ENCODE measurements at regions not wholly inside any gene's neighbourhood (a gene's known extent, or its start where the extent isn't known, plus 50 kb on each side); places are given as distances from the start of the nearest gene placed in this dataset.

- H3K9me2 ChIP-seq (replicated peaks; ENCODE audit: insufficient read depth, low read length): no peaks in the 10 kb centered on the region
- no peaks in the 10 kb centered on the region for H4K20me1 ChIP-seq (ENCODE audit: insufficient read depth, low read length)
- no peaks in the 10 kb centered on the region for H3K4me1 ChIP-seq (ENCODE audit: low read length)
- H3F3A ChIP-seq (ENCODE audit: insufficient read depth, low read length): no peaks in the 10 kb centered on the region
- H3K27me3 ChIP-seq (replicated peaks; ENCODE audit: insufficient read depth, low read length): no peaks in the 10 kb centered on the region
- H3K9me3 ChIP-seq (replicated peaks; ENCODE audit: insufficient read depth, low read length): no peaks in the 10 kb centered on the region
- DNase-seq: no peak
- no peak overlapping the region for H2AFZ ChIP-seq (ENCODE audit: low read length)
- H3K9ac ChIP-seq (ENCODE audit: low read length): no peak overlapping the region
- H3K79me2 ChIP-seq (ENCODE audit: low read length): no peaks in the 10 kb centered on the region
- H3K4me2 ChIP-seq (ENCODE audit: low read depth, low read length): no peak overlapping the region
- TF ChIP-seq EZH2 (optimal IDR thresholded peaks at IDR 0.05; ENCODE audit: low read depth, low read length) (no peak), CTCF (IDR thresholded peaks at IDR 0.05; ENCODE audit: low read length) (no peak), EZH2phosphoT487 (IDR thresholded peaks at IDR 0.05; ENCODE audit: low read length) (no peak)
- H3K4me3 ChIP-seq (ENCODE audit: low read length): no peak overlapping the region
- H3K27ac ChIP-seq (ENCODE audit: low read length): no peak overlapping the region
- no peaks in the 10 kb centered on the region for H3K36me3 ChIP-seq (replicated peaks; ENCODE audit: insufficient read depth, low read length)
These were observed 580.0 kb downstream of the QKI start for GRCh38 chr6:163994566-163994965.

GRCh38 chr6:163992701-163993100 lies 578.2 kb downstream of the QKI start:
- no peak overlapping the region for H3K4me2 ChIP-seq (ENCODE audit: low read depth, low read length)
- H2AFZ ChIP-seq (ENCODE audit: low read length): no peak overlapping the region
- no peaks in the 10 kb centered on the region for H3K9me2 ChIP-seq (replicated peaks; ENCODE audit: insufficient read depth, low read length)
- no peak overlapping the region for H3K27ac ChIP-seq (ENCODE audit: low read length)
- no peak overlapping the region for H3K4me3 ChIP-seq (ENCODE audit: low read length)
- H3K36me3 ChIP-seq (replicated peaks; ENCODE audit: insufficient read depth, low read length): no peaks in the 10 kb centered on the region
- H3K79me2 ChIP-seq (ENCODE audit: low read length): no peaks in the 10 kb centered on the region
- H3K9ac ChIP-seq (ENCODE audit: low read length): no peak overlapping the region
- no peak for DNase-seq
- no peaks in the 10 kb centered on the region for H3K4me1 ChIP-seq (ENCODE audit: low read length)
- H3K9me3 ChIP-seq (replicated peaks; ENCODE audit: insufficient read depth, low read length): no peaks in the 10 kb centered on the region
- H4K20me1 ChIP-seq (ENCODE audit: insufficient read depth, low read length): no peaks in the 10 kb centered on the region
- no peaks in the 10 kb centered on the region for H3K27me3 ChIP-seq (replicated peaks; ENCODE audit: insufficient read depth, low read length)
- no peaks in the 10 kb centered on the region for H3F3A ChIP-seq (ENCODE audit: insufficient read depth, low read length)
- TF ChIP-seq EZH2 (optimal IDR thresholded peaks at IDR 0.05; ENCODE audit: low read depth, low read length): no peak
- no peak for TF ChIP-seq EZH2phosphoT487 (IDR thresholded peaks at IDR 0.05; ENCODE audit: low read length)
- no peak for TF ChIP-seq CTCF (IDR thresholded peaks at IDR 0.05; ENCODE audit: low read length)

GRCh38 chr6:163992056-163992455 lies 577.5 kb downstream of the QKI start:
- no peak for TF ChIP-seq EZH2phosphoT487 (IDR thresholded peaks at IDR 0.05; ENCODE audit: low read length)
- no peak for TF ChIP-seq EZH2 (optimal IDR thresholded peaks at IDR 0.05; ENCODE audit: low read depth, low read length)
- no peak for TF ChIP-seq CTCF (IDR thresholded peaks at IDR 0.05; ENCODE audit: low read length)
- Histone ChIP-seq H3K9ac (ENCODE audit: low read length) (no peak overlapping the region), H3K4me3 (ENCODE audit: low read length) (no peak overlapping the region), H2AFZ (ENCODE audit: low read length) (no peak overlapping the region), H3K27me3 (replicated peaks; ENCODE audit: insufficient read depth, low read length) (no peaks in the 10 kb centered on the region), H3K27ac (ENCODE audit: low read length) (no peak overlapping the region), H3K9me3 (replicated peaks; ENCODE audit: insufficient read depth, low read length) (no peaks in the 10 kb centered on the region), H3K9me2 (replicated peaks; ENCODE audit: insufficient read depth, low read length) (no peaks in the 10 kb centered on the region), H3K79me2 (ENCODE audit: low read length) (no peaks in the 10 kb centered on the region), H3K4me2 (ENCODE audit: low read depth, low read length) (no peak overlapping the region), H3F3A (ENCODE audit: insufficient read depth, low read length) (no peaks in the 10 kb centered on the region), H3K4me1 (ENCODE audit: low read length) (no peaks in the 10 kb centered on the region), H3K36me3 (replicated peaks; ENCODE audit: insufficient read depth, low read length) (no peaks in the 10 kb centered on the region), H4K20me1 (ENCODE audit: insufficient read depth, low read length) (no peaks in the 10 kb centered on the region)
- no peak for DNase-seq

Measured in MM.1S (cell line).